GM19324 (cell line): ENCODE measurements at regions not wholly inside any gene's neighbourhood (a gene's known extent, or its start where the extent isn't known, plus 50 kb on each side); places are given as distances from the start of the nearest gene placed in this dataset.

Experiments used
- ATAC-seq: cut with Tn5 transposase; IDR thresholded peaks from one replicate; pipeline ENCODE4 v1.9.1; 2021; ENCODE audit warnings: mild to moderate bottlenecking, moderate library complexity; ENCODE audit not compliant: unreplicated experiment, low FRiP score

- no peak for ATAC-seq
Measured at GRCh38 chr2:155830351-155830750, 502.2 kb downstream of the NR4A2 start.

- ATAC-seq = no peak
Measured at GRCh38 chr2:155825876-155826275, 506.6 kb downstream of the NR4A2 start.

GRCh38 chr2:155815851-155816250 is 516.7 kb downstream of the NR4A2 start:
- peak; percentile 77 for ATAC-seq

- ATAC-seq = no peak
Measured at GRCh38 chr2:155815275-155815674, 517.2 kb downstream of the NR4A2 start.

GRCh38 chr2:155810411-155810810 is 522.1 kb downstream of the NR4A2 start:
- ATAC-seq = no peak

- no peak for ATAC-seq
Measured at GRCh38 chr2:155802888-155803287, 529.6 kb downstream of the NR4A2 start.

- no peak for ATAC-seq
Measured at GRCh38 chr2:155792666-155793065, 539.9 kb downstream of the NR4A2 start.

GRCh38 chr2:155770516-155770915 is 562.0 kb downstream of the NR4A2 start:
- no peak for ATAC-seq

- ATAC-seq = no peak
Measured at GRCh38 chr2:155766342-155767115, 566.0 kb downstream of the NR4A2 start.

- no peak for ATAC-seq
Measured at GRCh38 chr2:155755481-155755880, 577.0 kb downstream of the NR4A2 start.

- ATAC-seq = no peak
Measured at GRCh38 chr2:155748131-155748530, 584.4 kb downstream of the NR4A2 start.

GRCh38 chr2:155747531-155747930 is 585.0 kb downstream of the NR4A2 start:
- no peak for ATAC-seq

GRCh38 chr2:155733091-155733853 is 599.2 kb downstream of the NR4A2 start:
- ATAC-seq = no peak

GRCh38 chr2:155730804-155731203 is 601.7 kb downstream of the NR4A2 start:
- no peak for ATAC-seq

GRCh38 chr2:155727187-155727895 is 605.2 kb downstream of the NR4A2 start:
- ATAC-seq = no peak

- ATAC-seq = no peak
Measured at GRCh38 chr2:155722290-155722689, 610.2 kb downstream of the NR4A2 start.

- no peak for ATAC-seq
Measured at GRCh38 chr2:155715705-155716104, 616.8 kb downstream of the NR4A2 start.

GRCh38 chr2:155714983-155715382 is 617.5 kb downstream of the NR4A2 start:
- no peak for ATAC-seq

- no peak for ATAC-seq
Measured at GRCh38 chr2:155708071-155708470, 624.5 kb downstream of the NR4A2 start.

GRCh38 chr2:155703917-155704316 is 628.6 kb downstream of the NR4A2 start:
- no peak for ATAC-seq

GRCh38 chr2:155703048-155703447 is 629.5 kb downstream of the NR4A2 start:
- ATAC-seq = no peak
